HG03575 (cell line): ENCODE measurements at regions not wholly inside any gene's neighbourhood (a gene's known extent, or its start where the extent isn't known, plus 50 kb on each side); places are given as distances from the start of the nearest gene placed in this dataset.

Source experiments
- ATAC-seq: cut with Tn5 transposase; IDR thresholded peaks from one replicate; pipeline ENCODE4 v1.9.1; 2021; ENCODE audit not compliant: unreplicated experiment, insufficient number of reproducible peaks, low FRiP score; ENCODE audit errors: extremely low read depth

DNA sequence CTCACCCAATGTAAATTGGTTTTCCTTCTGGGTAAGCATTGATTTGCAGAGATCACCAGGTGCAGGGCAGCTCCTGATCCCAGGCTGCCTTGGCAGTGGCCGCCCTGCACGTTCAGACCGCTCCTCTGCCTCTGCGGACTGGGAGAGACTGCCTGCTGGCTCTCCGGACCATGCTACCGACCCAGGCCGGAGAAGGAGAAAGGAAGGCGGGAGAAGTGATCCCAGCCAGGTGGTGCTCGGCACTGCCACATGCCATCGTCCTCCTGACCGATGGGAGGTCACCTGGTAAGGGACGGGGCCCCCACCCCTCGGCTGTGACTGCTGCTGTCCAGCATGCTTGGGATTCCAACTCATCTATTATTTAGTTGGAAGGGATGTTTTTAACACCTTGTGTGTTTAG is 108.1 kb upstream of the POU3F3 start:
- no peak for ATAC-seq

DNA sequence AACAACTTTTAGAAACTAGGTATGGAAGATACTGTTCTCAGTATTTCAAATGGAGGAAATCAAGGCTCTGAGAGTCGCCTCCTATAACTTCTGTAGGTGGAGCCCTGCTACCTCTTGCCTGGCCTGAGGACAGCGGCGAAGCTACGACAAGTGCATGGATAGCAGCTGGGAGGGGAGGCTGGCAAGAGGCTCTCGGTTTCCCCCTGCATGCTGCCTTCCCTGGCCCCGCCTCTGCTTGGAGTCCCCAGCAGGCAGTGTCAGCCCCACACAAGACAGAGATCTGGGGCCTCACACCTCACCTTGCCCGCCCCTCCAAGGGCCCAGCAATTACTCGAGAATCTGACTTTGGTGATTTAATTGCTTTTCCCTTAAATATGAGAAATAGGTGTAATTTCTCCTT is 107.6 kb upstream of the POU3F3 start:
- no peak for ATAC-seq

DNA sequence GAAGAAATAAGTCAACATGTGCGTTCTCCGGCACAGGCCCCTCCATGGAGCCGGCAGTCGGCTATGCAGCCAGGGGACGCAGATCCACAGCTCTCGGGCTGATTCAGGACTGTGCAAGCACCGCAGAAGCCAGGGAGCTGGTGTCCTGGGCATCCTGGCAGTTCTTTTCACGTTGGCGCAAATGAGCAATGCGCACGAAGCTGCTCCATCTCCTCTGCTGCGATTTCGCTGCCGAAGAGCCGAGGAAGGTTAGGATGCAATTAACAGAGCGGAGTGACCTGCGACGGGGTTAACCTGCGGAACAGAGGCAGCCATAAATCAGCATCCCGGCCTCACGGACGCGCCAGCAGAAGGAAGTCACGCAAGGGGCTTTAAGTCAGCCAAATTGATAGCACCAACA is 107.1 kb upstream of the POU3F3 start:
- no peak for ATAC-seq

DNA sequence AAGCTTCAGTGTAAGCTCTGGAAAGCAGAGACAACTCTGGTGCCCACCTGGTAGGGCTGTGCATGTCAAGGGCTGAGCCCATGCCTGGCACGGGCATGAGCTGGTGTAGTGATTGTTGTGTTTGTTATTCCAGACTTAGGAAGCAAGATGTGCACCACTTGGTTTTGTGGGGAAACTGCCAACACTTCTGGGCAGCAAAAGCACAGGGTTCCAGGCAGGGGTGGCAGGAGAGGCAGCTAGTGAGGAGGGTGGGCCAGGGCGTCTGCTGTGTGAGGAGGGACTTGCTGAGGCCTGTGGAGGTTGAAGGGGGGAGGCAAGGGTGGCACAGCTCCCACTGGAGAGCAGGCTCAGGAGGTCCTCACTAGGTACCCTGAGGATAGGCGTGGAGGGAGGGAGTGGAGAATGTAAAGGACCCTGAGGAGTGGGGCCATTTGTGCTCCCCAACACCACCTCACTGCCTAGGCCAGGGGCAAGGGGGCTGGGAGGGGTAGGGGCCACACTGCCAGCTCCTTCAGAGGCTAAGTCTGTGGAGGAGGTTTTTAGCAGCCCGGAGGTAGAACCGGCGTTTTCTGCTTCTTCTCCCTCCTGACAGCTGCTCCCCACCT is 104.0 kb upstream of the POU3F3 start:
- ATAC-seq, result no peak

DNA sequence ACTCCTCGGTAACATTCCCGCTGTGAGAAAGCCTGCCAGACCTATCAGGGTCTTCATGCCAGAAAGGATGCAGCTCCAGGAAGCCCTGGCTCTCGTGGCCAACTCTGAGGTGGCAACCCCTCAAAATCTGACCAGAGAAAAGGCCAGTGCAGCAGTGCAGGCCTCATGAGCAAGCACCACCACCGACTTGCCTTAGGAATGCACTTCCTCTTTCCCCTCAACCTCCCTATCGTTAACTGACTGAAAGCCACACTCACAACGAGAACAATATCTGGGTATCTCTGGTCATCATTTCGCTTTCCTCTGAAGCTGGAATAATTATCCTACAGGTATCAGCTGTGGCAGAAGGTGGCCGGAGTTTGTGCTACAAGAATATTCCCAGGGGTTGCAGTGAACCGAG is 101.4 kb upstream of the POU3F3 start:
- ATAC-seq, result no peak

DNA sequence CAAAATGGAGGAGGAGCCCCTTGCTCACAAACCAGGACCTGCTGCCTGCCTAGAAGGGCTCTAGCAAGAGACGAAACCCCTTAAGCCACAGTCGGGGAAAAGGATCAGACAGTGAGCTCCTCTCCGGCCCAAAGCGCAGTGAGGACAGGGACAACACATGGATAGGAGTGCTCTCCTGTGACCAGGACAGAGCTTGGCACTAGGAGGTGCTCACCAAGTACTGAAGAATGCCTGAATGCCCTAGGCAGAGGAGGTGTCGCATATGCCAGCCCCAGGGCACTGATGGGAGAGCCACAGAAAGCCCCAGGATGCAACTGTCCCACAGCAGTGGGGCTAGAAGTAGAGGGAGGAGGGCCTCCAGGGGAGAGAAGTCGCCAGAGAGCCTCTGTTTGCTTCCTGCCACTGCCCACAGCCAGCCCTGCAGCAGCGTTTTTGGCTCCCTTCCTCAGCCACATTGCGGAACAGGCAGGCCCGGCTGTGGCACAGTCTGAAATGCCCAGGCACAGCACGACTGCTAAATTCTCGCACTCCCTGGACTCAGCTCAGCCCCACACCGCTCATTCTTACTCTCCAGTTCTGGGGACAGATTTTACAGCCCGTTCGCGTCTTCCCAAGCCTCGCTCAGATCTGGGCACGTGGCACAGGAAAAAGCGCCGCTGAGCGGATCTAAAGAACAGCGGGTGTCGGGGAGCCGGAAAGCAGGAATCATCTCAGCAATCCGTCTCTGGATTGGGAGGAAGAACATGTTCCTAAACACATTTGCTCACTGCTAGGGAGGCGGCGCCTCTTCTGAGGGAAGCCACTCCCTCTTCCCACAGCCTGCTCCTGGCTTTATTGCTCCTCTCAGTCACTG is 98.7 kb upstream of the POU3F3 start:
- ATAC-seq, result no peak

DNA sequence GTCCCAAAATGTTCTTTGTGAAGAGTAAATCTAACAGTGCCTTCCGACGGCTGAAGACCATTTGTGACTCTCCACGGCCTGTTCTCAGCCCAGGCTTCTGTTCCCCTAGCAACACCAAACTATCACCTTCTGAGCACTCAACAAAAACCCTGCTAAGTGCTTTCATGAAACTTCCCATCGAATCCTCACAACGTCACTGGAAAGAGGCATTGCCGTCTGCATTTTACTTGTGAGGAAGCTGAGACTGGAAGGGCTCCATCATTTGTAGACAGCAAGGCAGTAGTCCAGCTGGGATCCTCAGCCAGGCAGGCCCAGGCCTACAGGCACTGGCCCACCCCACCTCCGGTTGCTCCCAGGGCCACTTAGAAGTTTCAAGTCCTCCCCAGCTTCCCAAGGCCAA is 97.8 kb upstream of the POU3F3 start:
- ATAC-seq, result no peak

DNA sequence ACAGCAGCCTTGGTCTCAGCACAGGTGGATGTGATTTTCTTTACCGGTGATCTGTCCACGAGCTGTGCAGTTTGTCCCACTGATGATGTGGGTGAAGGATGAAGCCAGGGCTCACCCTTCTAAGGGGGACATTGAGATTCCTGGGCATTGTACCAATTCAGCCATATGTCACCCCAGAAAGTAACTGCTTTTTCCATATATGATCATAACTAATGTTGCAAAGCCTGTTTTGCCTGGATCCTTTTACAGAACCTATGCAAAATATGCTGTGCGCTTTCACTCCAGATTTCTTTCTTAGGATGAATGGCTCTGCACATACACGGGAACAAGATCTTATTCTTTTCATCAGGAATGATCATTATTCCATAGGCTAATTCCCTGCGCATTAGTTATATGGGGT is 96.9 kb upstream of the POU3F3 start:
- no peak for ATAC-seq

DNA sequence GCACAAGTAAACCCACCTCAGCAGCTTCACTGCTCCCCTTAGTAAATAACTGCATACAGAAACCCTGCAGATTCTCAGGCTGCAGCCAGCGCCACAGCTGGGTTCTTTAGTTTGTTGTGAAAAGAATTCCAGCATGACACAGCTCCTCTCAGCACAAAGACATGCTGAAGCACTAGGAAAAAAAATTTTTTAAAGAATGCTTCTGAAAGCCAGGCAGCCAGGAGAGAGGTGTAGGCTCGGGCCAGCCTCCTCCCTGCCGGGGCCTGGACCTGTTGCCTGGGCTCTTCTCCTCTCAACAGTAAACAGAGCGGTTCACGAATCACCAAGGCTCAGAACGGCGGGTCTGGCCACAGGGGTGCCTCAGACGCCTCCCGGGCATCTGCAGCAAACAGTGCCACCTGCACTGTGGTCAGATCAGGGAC is 95.7 kb upstream of the POU3F3 start:
- ATAC-seq, result no peak

DNA sequence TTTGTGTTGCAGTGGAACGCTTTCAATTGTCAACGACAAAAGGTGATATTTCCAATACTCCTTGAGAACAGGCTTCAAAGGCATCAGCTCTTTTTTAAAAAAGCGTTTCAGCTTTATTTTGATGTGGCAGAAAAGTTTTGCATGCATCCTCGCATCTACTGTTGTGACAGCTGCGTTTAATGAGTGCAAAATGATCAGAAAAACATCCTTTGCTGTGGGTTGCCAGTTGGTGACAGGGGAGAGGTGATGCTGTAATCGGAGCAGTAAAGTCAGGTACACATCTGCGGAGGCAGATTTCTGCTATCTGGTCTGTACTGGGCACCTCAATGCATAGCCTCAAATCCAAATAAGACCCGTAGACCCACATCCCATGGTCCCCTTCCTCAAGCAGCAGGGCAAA is 91.9 kb upstream of the POU3F3 start:
- ATAC-seq, result no peak

DNA sequence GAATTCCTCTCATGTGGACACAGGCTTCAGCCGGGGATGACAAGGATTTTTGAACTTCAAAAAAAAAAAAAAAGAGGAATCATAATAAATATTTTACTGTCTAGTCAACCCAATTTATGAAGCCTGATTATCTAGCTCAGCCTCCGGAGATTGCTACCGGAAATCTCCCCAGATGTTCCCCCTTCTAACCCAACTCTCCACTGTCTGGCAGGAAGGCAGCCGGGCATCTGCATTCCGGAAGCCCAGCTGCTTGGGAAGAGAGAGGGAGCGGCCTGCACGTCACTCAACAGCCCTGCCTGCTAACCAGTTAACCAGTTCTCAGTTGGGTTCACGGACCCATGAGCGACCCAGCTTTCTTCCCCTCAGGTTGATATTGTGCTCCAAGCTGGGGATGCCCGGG is 87.2 kb upstream of the POU3F3 start:
- ATAC-seq, result no peak

DNA sequence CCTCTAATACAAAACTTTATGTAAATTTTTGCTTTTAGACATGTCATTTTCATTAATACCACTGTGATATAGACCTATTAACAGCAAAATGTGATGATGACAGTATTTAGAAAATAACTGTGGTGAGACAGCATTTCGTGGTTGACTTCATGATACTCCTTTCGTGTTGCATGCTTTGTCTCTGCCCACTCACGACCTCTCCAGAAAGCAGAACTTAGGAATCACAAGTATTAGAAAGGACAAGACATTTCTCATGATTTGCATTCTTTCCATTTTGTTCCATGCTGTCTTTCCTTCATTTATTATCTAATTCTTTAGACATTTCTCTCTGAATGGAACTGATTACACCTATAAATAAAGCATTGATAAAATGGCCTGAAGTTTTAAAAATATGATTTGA is 85.2 kb upstream of the POU3F3 start:
- no peak for ATAC-seq

DNA sequence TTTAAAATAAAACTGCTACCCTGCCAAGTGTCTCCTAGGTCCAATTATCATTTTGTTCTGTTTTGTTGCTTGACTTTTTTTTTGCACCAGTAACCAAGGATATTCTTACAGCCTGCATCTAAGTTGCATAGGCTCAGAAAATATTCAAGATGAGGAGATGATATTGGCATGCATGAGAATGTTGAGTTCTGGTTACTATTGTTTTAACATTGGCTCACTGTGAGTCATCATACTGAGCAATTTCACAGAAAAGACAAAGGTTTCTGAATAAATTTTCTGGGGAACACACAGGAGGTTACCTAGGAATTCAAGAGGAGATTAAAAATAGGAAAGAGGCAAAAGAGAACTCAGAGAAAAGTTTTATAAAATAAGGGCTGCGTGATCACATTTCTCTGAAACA is 84.8 kb upstream of the POU3F3 start:
- ATAC-seq, result no peak

DNA sequence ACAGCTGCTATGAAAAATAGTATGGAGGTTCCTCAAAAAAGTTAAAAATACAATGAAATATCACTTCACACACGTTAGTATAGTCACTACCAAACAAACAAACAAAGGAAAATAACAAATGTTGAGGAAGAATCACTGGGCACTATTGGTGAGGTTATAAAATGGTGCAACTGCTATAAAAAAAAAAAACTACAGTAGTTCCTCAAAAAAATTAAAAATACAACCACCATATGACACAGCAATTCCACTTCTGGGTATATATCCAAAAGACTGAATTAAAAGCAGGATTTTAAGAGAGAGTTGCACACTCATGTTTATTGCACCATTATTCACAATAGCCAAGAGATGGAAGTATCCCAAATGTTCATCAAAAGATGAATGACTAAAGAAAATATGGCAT is 80.9 kb upstream of the POU3F3 start:
- no peak for ATAC-seq

DNA sequence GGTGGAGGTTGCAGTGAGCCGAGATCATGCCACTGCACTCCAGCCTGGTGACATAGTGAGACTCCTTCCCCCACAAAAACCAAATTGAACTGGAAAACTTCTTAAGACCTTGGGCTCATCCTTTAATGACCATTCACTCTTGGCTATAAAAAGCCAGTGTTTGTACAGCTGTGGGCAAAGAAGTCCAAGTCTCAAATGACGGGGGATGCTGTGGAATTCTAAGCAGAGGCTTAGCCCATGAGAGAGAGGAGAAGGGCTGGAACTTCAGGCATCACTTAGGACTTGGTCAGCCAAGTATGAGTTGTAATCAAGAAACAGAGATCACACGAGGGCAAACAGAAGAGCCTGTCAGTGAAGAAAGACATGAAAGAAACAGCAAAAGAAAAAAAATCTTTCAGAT is 79.3 kb upstream of the POU3F3 start:
- no peak for ATAC-seq

DNA sequence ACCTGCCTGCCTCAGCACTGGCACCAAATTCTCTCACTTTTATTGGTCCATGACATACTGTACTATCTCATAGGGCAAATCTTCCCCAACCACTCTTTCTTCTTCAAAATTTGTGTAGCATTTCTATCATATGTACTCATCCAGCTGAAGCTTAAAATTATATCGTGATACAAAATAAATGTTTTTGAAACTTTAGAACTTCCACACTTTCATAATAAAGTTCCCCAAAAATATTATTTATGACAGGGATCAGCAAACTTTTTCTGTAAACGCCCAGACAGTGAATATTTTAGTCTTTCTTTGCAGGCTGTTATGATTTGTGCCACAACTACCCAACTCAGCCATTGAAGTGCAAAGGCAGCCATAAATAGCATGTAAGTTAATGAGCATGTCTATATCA is 76.2 kb upstream of the POU3F3 start:
- ATAC-seq, result no peak

DNA sequence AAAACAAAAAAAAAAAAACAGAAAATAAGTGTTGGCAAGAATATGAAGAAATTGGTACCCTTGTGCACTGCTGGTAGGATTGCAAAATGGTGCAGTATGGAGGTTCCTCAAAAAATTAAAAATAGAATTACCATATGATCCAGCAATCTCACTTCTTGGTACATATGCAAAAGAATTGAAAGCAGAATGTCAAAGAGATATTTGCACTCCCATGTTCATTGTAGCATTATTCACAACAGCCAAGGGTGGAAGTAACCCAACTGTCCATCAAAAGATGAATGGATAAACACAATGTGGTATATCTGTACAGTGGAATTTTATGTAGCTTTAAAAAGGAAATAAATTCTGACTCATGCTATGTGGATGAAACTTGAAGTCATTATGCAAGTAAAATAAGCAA is 72.8 kb upstream of the POU3F3 start:
- no peak for ATAC-seq

DNA sequence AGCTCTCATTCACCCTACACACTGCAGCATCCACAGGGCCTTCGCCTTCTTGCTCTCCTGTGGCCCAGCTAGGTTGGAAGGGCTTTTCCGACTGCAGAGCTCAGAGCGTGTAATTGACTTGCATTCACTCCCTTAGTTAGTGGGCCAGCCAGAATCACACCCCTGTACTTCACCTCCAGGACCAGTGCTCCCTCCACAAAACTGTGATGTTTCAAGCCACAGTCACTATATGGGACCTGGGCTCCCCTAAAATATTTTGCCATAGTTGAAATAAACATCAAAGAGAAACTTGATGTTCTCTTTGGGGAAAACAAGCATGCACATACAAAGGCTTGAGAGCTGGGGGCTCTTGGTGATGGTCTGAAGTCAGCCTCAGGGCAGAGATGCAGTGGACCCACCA is 69.7 kb upstream of the POU3F3 start:
- ATAC-seq, result no peak

DNA sequence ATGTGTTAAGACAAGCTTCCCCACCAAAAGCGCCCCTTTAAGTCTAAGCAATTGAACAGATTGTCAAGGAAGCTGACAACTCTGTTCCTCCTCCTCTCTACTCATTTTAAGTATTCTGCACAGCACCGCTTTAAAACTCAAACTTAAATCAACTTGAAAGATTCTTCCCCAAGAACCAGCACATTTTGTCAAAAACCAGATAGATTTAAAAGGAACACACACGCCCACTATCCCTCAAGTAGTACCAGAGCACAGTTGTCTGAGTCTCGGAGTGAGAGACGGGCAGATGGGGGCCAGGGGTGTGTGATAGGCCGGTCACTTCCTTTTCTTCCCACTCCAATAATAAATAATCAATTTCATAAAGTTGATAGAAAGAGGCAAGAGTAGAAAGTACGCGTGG is 67.7 kb upstream of the POU3F3 start:
- no peak for ATAC-seq

DNA sequence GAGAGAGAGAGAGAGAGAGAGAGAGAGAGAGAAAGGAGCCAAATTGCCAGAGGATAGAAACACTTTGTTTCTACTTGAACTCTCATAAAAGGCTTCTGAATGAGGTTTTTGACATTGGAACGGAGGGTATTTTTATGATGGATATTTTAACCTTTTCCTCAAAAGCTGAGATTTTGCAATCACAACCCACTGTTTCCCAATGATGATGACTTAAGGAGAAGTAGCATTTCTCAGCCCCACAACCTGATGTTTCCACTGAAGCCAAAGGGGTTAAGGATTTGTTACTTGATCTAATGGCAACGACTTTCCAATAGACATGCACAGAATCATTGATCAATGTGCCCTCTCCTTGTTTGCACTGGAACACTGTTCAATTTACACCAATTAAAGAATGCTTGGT is 67.1 kb upstream of the POU3F3 start:
- no peak for ATAC-seq
